Endothelial cell of umbilical vein (primary cell): ENCODE measurements at regions not wholly inside any gene's neighbourhood (a gene's known extent, or its start where the extent isn't known, plus 50 kb on each side); places are given as distances from the start of the nearest gene placed in this dataset.

Experiments
- BruUV-seq: library from RNA; stranded (reverse); fragments of 400-500 nt; replicated peaks from 2 replicates; lab custom pipeline; 2021; lab: Mats Ljungman, UMichigan
- CTCF ChIA-PET: fragments of 300-600, 350-600 bp; sonication (Branson Sonifier 250); formaldehyde crosslinking; loops from one replicate; lab custom pipeline; 2021; ENCODE audit warnings: antibody characterized with exemption, inconsistent platforms; lab: Charles Lee
- POLR2A ChIA-PET: fragments of 300-600, 350-600 bp; sonication (Branson Sonifier 250); formaldehyde crosslinking; loops from one replicate; lab custom pipeline; 2021; ENCODE audit warnings: antibody characterized with exemption, inconsistent platforms; lab: Charles Lee
- DNase-seq: peaks from one replicate; pipeline ENCODE4 v3.0.0-alpha.2; 2011; ENCODE audit warnings: low read depth, low spot score
- FAIRE-seq: peaks from 2 replicates; lab custom pipeline; 2011; peaks lifted over from hg19 to GRCh38; lab: Jason Lieb, UNC
- H2AFZ ChIP-seq: 2 replicates; pipeline ENCODE4 v1.6.0; 2012; ENCODE audit warnings: low read depth, low read length, control low read depth, inconsistent platforms
- H3K27ac ChIP-seq: 2 replicates; pipeline ENCODE4 v1.5.1; 2011; ENCODE audit warnings: low read depth, mild to moderate bottlenecking, control low read depth, low read length, moderate library complexity; ENCODE audit not compliant: insufficient read depth
- H3K27me3 ChIP-seq, 2 experiments: 2 replicates each; pipeline versions ENCODE4 v1.6.0 to v1.6.1; 2011; ENCODE audit warnings: low read length in 2 of 2, mixed read lengths in 1 of 2; ENCODE audit not compliant: control insufficient read depth in 2 of 2, insufficient read depth in 2 of 2
- H3K36me3 ChIP-seq, 2 experiments: 2 replicates in 1 of 2; 3 replicates in 1 of 2; pipeline ENCODE4 v1.5.1; 2011; ENCODE audit warnings: low read length in 2 of 2, mild to moderate bottlenecking in 1 of 2, moderate library complexity in 1 of 2; ENCODE audit not compliant: control insufficient read depth in 2 of 2, insufficient read depth in 2 of 2; ENCODE audit errors: extremely low read depth in 1 of 2
- H3K4me1 ChIP-seq: 3 replicates; pipeline ENCODE4 v1.5.1; 2011; ENCODE audit warnings: mild to moderate bottlenecking, low read length; ENCODE audit not compliant: control insufficient read depth, insufficient read depth; ENCODE audit errors: extremely low read depth
- H3K4me2 ChIP-seq: 2 replicates; pipeline ENCODE4 v1.6.1; 2011; ENCODE audit warnings: low read length, control low read depth, mixed read lengths; ENCODE audit not compliant: insufficient read depth
- H3K4me3 ChIP-seq, 3 experiments: fragments of 200-600 bp in 1 of 3; sonication (generic), shearing (Covaris generic) in 1 of 3; replicated peaks in 1 of 3; 2 replicates each; pipeline ENCODE4 v1.5.1; 2011 to 2016; ENCODE audit warnings: control low read depth in 3 of 3, low read length in 3 of 3, mild to moderate bottlenecking in 2 of 3, inconsistent platforms in 1 of 3, low read depth in 1 of 3, moderate library complexity in 1 of 3; ENCODE audit not compliant: insufficient read depth in 1 of 3
- H3K79me2 ChIP-seq: 2 replicates; pipeline ENCODE4 v1.6.0; 2012; ENCODE audit warnings: low read length, inconsistent platforms; ENCODE audit not compliant: control insufficient read depth, insufficient read depth
- H3K9ac ChIP-seq: replicated peaks from 2 replicates; pipeline ENCODE3; 2011; ENCODE audit warnings: low read length, control low read depth; ENCODE audit not compliant: insufficient read depth; ENCODE audit errors: extremely low read depth
- H3K9me1 ChIP-seq: replicated peaks from 3 replicates; pipeline ENCODE4 v1.6.0; 2011; ENCODE audit warnings: mild to moderate bottlenecking, low read length; ENCODE audit not compliant: control insufficient read depth, insufficient read depth; ENCODE audit errors: extremely low read depth
- H3K9me3 ChIP-seq: replicated peaks from 2 replicates; pipeline ENCODE4 v1.5.1; 2012; ENCODE audit warnings: low read length, inconsistent platforms; ENCODE audit not compliant: control insufficient read depth, insufficient read depth
- H4K20me1 ChIP-seq: replicated peaks from 2 replicates; pipeline ENCODE3; 2011; ENCODE audit warnings: mild to moderate bottlenecking, low read length; ENCODE audit not compliant: control insufficient read depth, insufficient read depth; ENCODE audit errors: extremely low read depth
- EZH2 ChIP-seq: IDR thresholded peaks from 2 replicates; pipeline ENCODE4 v1.6.1; 2012; ENCODE audit warnings: borderline replicate concordance, low read depth, mild to moderate bottlenecking, moderate library complexity, low read length, inconsistent platforms; ENCODE audit not compliant: severe bottlenecking
- FOS ChIP-seq: IDR thresholded peaks from 2 replicates; pipeline ENCODE4 v1.6.1; 2011; ENCODE audit warnings: mild to moderate bottlenecking, low read length, moderate library complexity, borderline replicate concordance; ENCODE audit not compliant: insufficient read depth
- GATA2 ChIP-seq: IDR thresholded peaks from 2 replicates; pipeline ENCODE4 v1.7.0; 2011; ENCODE audit warnings: low read depth, mild to moderate bottlenecking, moderate library complexity, mixed read lengths, low read length; ENCODE audit not compliant: insufficient read length, insufficient read depth
- JUN ChIP-seq: IDR thresholded peaks from 2 replicates; pipeline ENCODE4 v1.6.1; 2011; ENCODE audit warnings: borderline replicate concordance, low read depth; ENCODE audit not compliant: insufficient read length, insufficient read depth
- MYC ChIP-seq: IDR thresholded peaks from one replicate; pipeline ENCODE4 v1.6.1; 2011; ENCODE audit warnings: mild to moderate bottlenecking, low read depth, low read length
- POLR2A ChIP-seq: IDR thresholded peaks from 2 replicates; pipeline ENCODE4 v1.6.1; 2012; ENCODE audit warnings: low read depth, mild to moderate bottlenecking, control low read depth, low read length
- POLR2AphosphoS5 ChIP-seq: IDR thresholded peaks from 2 replicates; pipeline ENCODE4 v1.6.1; 2012; ENCODE audit warnings: low read depth, mild to moderate bottlenecking, control low read depth, low read length, moderate library complexity; ENCODE audit not compliant: insufficient read depth
- dilution Hi-C: fragments of 300-500 bp; cut with MboI; formaldehyde crosslinking; loops from one replicate; pipeline ENCODE4 v1.15.0; 2019; ENCODE audit warnings: low sequenced_read_pairs; ENCODE audit not compliant: extremely low pct_ligation_motif_present
- intact Hi-C: fragments of 100-400 bp; cut with micrococcal nuclease; formaldehyde crosslinking; loops from one replicate; pipeline ENCODE4 v1.10.0; 2022
- TF ChIP-seq, protein P1 (sequence below), 2 donors: IDR thresholded peaks; 1 replicate in 1 of 2; 2 replicates in 1 of 2; pipeline ENCODE4 v1.5.1; 2011; ENCODE audit warnings: low read length in 2 of 2, mild to moderate bottlenecking in 2 of 2, moderate library complexity in 2 of 2, control low read depth in 1 of 2, inconsistent platforms in 1 of 2, low read depth in 1 of 2; ENCODE audit not compliant: insufficient read depth in 1 of 2; ENCODE audit errors: extremely low read depth in 1 of 2
- TF ChIP-seq, protein P2 (sequence below): IDR thresholded peaks from 2 replicates; pipeline ENCODE4 v1.6.1; 2011; ENCODE audit not compliant: insufficient read depth, insufficient read length

DNA sequence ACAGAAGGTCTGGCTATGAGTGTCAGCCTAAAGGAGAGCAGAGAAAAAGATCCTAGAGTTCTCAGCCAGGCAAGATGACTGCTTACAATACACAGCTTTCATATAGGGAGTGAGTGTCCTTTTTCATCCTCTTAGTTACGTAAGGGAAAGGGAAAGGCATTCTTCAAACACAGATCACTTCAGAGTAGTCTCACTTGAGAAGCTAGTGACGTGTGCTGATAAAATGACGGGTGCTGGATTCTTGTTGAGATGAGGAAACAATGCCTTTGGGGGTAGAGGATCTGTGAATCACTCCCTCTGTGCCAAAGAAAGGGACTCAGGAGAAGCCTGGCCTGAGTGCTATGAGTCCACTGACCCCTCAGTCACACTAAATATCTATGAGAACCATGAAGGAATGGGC, 117.3 kb downstream of the QRSL1 start:
- Histone ChIP-seq H3K4me3 (no peak overlapping the region), H3K9me3 (no peaks in the 10 kb centered on the region), H4K20me1 (no peaks in the 10 kb centered on the region), H3K79me2 (no peaks in the 10 kb centered on the region), H3K9ac (no peak overlapping the region), H3K36me3 (no peaks in the 10 kb centered on the region), H3K27ac (no peak overlapping the region), H2AFZ (no peak overlapping the region), H3K4me2 (no peak overlapping the region), H3K4me1 (no peaks in the 10 kb centered on the region), H3K9me1 (no peaks in the 10 kb centered on the region), H3K27me3 (no peaks in the 10 kb centered on the region)
- BruUV-seq: no TSS peak
- intact Hi-C loops: no loop called here
- POLR2A ChIA-PET: no interaction called here
- FAIRE-seq (no peak), DNase-seq (no peak)
- CTCF ChIA-PET: no interaction called here
- TF ChIP-seq POLR2AphosphoS5 (no peak), MYC (no peak), POLR2A (no peak), EZH2 (no peak), JUN (no peak), FOS (no peak), GATA2 (no peak)
- TF ChIP-seq, protein P1, sequence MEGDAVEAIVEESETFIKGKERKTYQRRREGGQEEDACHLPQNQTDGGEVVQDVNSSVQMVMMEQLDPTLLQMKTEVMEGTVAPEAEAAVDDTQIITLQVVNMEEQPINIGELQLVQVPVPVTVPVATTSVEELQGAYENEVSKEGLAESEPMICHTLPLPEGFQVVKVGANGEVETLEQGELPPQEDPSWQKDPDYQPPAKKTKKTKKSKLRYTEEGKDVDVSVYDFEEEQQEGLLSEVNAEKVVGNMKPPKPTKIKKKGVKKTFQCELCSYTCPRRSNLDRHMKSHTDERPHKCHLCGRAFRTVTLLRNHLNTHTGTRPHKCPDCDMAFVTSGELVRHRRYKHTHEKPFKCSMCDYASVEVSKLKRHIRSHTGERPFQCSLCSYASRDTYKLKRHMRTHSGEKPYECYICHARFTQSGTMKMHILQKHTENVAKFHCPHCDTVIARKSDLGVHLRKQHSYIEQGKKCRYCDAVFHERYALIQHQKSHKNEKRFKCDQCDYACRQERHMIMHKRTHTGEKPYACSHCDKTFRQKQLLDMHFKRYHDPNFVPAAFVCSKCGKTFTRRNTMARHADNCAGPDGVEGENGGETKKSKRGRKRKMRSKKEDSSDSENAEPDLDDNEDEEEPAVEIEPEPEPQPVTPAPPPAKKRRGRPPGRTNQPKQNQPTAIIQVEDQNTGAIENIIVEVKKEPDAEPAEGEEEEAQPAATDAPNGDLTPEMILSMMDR (IDR thresholded peaks at IDR 0.05; ENCODE audit: extremely low read depth in 1 of 2, insufficient read depth in 1 of 2, low read depth in 1 of 2, low read length in 2 of 2): no peak
- TF ChIP-seq, protein P2, sequence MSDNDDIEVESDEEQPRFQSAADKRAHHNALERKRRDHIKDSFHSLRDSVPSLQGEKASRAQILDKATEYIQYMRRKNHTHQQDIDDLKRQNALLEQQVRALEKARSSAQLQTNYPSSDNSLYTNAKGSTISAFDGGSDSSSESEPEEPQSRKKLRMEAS: no peak
- dilution Hi-C loops: no loop called here
